ENCODE measurements at regions not wholly inside any gene's neighbourhood (a gene's known extent, or its start where the extent isn't known, plus 50 kb on each side); places are given as distances from the start of the nearest gene placed in this dataset.

DNA sequence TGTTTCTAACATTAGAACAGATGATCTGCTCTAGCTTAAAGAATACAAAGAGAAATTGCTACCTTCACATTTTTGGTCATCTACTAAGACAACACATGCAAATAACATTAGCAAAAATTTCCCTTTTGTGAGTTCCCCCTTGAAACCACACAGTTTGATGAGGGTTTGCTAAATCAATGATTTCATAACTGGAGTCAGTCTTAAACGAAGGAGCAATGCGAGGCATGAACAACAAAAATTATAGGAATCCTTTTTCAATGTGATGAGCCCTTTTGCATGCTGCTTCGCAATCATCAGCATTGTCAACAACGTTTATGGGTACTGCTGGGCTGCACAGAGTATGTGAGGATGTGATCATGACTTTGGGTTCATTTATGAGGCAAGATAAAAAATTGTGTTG is 286.4 kb downstream of the C7orf25 start:
- Histone ChIP-seq H3K23me2 (ENCODE audit: insufficient read length, low read depth, low read length, poor library complexity, severe bottlenecking) (no peaks in the 10 kb centered on the region), H3K27ac (ENCODE audit: insufficient read length, low read depth, low read length) (no peak overlapping the region), H3K18ac (ENCODE audit: insufficient read length, low read depth, low read length) (no peak overlapping the region), H3T11ph (ENCODE audit: low read length) (no peak overlapping the region), H2AFZ (ENCODE audit: low read length) (no peak overlapping the region), H3K4ac (ENCODE audit: low read depth, low read length) (no peak overlapping the region), H4K20me1 (ENCODE audit: control insufficient read depth, insufficient read depth, insufficient read length) (no peaks in the 10 kb centered on the region), H3K9ac (ENCODE audit: extremely low read depth, insufficient read length, low read length) (no peak overlapping the region), H3K4me1 (ENCODE audit: insufficient read depth, low read length) (no peaks in the 10 kb centered on the region), H2BK12ac (ENCODE audit: insufficient read length, low read depth, low read length) (no peak overlapping the region), H2BK120ac (ENCODE audit: low read depth, low read length, poor library complexity, severe bottlenecking) (no peak overlapping the region), H4K91ac (ENCODE audit: insufficient read length, low read depth, low read length) (no peak overlapping the region), H3K79me1 (ENCODE audit: insufficient read depth, low read depth, low read length, poor library complexity, severe bottlenecking) (no peaks in the 10 kb centered on the region), H2BK15ac (ENCODE audit: low read depth, low read length) (no peak overlapping the region), H3K56ac (ENCODE audit: insufficient read length, low read depth, low read length) (no peak overlapping the region), H3K14ac (ENCODE audit: insufficient read depth, low read length) (no peak overlapping the region), H3K9me3 (ENCODE audit: control insufficient read depth, low read depth, low read length) (no peaks in the 10 kb centered on the region), H3K4me2 (ENCODE audit: insufficient read depth, insufficient read length, low read length) (no peak overlapping the region), H4K8ac (replicated peaks; ENCODE audit: insufficient read length, low read depth, low read length) (no peak overlapping the region), H2AK5ac (ENCODE audit: insufficient read length, low read length) (no peak overlapping the region), H3K23ac (ENCODE audit: insufficient read length, low read depth, low read length) (no peak overlapping the region), H3K79me2 (ENCODE audit: insufficient read depth, low read length) (no peaks in the 10 kb centered on the region), H4K5ac (ENCODE audit: insufficient read length, low read depth, low read length) (no peak overlapping the region), H3K27me3 (ENCODE audit: insufficient read depth, low read length) (no peaks in the 10 kb centered on the region), H2BK20ac (ENCODE audit: low read depth, low read length, poor library complexity, severe bottlenecking) (no peak overlapping the region), H2BK5ac (ENCODE audit: insufficient read length, low read length) (no peak overlapping the region)
- Mint-ChIP-seq H3K4me1 (peaks cover 0 to 4% of the 10 kb centered on the region in 2 experiments; a peak in 1 of 4 replicates), H3K27me3 (ENCODE audit: low read depth) (no peaks in the 10 kb centered on the region), H3K27ac (no peak overlapping the region), H3K36me3 (ENCODE audit: insufficient read depth in 1 of 3, low read depth in 3 of 3) (no peaks in the 10 kb centered on the region), H3K9me3 (no peaks in the 10 kb centered on the region), H3K4me3 (no peak overlapping the region)
- TF ChIP-seq, protein P1, sequence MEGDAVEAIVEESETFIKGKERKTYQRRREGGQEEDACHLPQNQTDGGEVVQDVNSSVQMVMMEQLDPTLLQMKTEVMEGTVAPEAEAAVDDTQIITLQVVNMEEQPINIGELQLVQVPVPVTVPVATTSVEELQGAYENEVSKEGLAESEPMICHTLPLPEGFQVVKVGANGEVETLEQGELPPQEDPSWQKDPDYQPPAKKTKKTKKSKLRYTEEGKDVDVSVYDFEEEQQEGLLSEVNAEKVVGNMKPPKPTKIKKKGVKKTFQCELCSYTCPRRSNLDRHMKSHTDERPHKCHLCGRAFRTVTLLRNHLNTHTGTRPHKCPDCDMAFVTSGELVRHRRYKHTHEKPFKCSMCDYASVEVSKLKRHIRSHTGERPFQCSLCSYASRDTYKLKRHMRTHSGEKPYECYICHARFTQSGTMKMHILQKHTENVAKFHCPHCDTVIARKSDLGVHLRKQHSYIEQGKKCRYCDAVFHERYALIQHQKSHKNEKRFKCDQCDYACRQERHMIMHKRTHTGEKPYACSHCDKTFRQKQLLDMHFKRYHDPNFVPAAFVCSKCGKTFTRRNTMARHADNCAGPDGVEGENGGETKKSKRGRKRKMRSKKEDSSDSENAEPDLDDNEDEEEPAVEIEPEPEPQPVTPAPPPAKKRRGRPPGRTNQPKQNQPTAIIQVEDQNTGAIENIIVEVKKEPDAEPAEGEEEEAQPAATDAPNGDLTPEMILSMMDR (conservative IDR thresholded peaks at IDR 0.05), result no peak
- DNase-seq, result no peak
- WGBS (ENCODE audit: extremely low coverage, insufficient read length, low lambda C conversion rate), result no CpG with 5 or more reads among the region's 4 CpGs
